Naive thymus-derived CD4-positive, alpha-beta T cell (primary cell): ENCODE measurements at regions not wholly inside any gene's neighbourhood (a gene's known extent, or its start where the extent isn't known, plus 50 kb on each side); places are given as distances from the start of the nearest gene placed in this dataset.
"Not testable (repeated sequence)": the region's sequence is repeated elsewhere in the genome, so short reads cannot be mapped to it uniquely, and the experiment has no call there.

ENCODE experiments used
- ATAC-seq: fragments of 150-1000 bp; cut with Tn5 transposase; 2 replicates; pipeline ENCODE4 v1.10.0; 2021; ENCODE audit warnings: mild to moderate bottlenecking, moderate library complexity
- CTCF ChIA-PET: fragments of 350-600 bp; sonication (Branson Sonifier 250); formaldehyde crosslinking; loops from one replicate; lab custom pipeline; 2021; ENCODE audit warnings: antibody characterized with exemption; lab: Charles Lee
- POLR2A ChIA-PET: fragments of 350-600 bp; sonication (Branson Sonifier 250); formaldehyde crosslinking; loops from one replicate; lab custom pipeline; 2021; ENCODE audit warnings: antibody characterized with exemption, inconsistent platforms; lab: Charles Lee
- DNase-seq, 9 donors: peaks; one replicate each; pipeline versions ENCODE4 v3.0.0 to v3.0.0-alpha.2; 2020 to 2022; ENCODE audit warnings: mixed read lengths in 1 of 9
- H3K27ac ChIP-seq: one replicate; pipeline ENCODE4 v1.7.0; 2013; ENCODE audit warnings: mild to moderate bottlenecking, low read depth, low read length, moderate library complexity
- H3K27me3 ChIP-seq, 2 donors: one replicate each; pipeline ENCODE4 v1.7.0; 2013; ENCODE audit warnings: low read length in 2 of 2, mild to moderate bottlenecking in 2 of 2, moderate library complexity in 2 of 2; ENCODE audit not compliant: control insufficient read depth in 2 of 2, insufficient read depth in 2 of 2
- H3K36me3 ChIP-seq, 3 experiments: 1 replicate in 2 of 3; 2 replicates in 1 of 3; pipeline ENCODE4 v1.7.0; 2013; ENCODE audit warnings: low read length in 3 of 3, mild to moderate bottlenecking in 3 of 3, moderate library complexity in 1 of 3; ENCODE audit not compliant: insufficient read depth in 3 of 3, control insufficient read depth in 2 of 3
- H3K4me1 ChIP-seq, 2 donors: one replicate each; pipeline ENCODE4 v1.7.0; 2013; ENCODE audit warnings: low read length in 2 of 2, mild to moderate bottlenecking in 2 of 2, moderate library complexity in 1 of 2; ENCODE audit not compliant: control insufficient read depth in 2 of 2, insufficient read depth in 2 of 2
- H3K4me3 ChIP-seq: 2 replicates; pipeline ENCODE4 v1.7.0; 2013; ENCODE audit warnings: mild to moderate bottlenecking, low read length
- H3K9me3 ChIP-seq, 3 experiments: 1 replicate in 2 of 3; 2 replicates in 1 of 3; pipeline ENCODE4 v1.7.0; 2013; ENCODE audit warnings: low read length in 3 of 3; ENCODE audit not compliant: control insufficient read depth in 2 of 3
- H3K27ac Mint-ChIP-seq, 9 donors: one replicate each; pipeline ENCODE4 v1.8.0; 2020 to 2022; ENCODE audit warnings: mixed read lengths in 9 of 9, mild to moderate bottlenecking in 8 of 9, moderate library complexity in 5 of 9, inconsistent platforms in 2 of 9
- H3K27me3 Mint-ChIP-seq, 5 donors: one replicate each; pipeline ENCODE4 v1.8.0; 2021 to 2022; ENCODE audit warnings: mixed read lengths in 5 of 5, mild to moderate bottlenecking in 1 of 5
- H3K36me3 Mint-ChIP-seq, 5 donors: one replicate each; pipeline ENCODE4 v1.8.0; 2020 to 2022; ENCODE audit warnings: mixed read lengths in 5 of 5, mild to moderate bottlenecking in 3 of 5, inconsistent platforms in 1 of 5
- H3K4me1 Mint-ChIP-seq, 7 donors: one replicate each; pipeline ENCODE4 v1.8.0; 2020 to 2022; ENCODE audit warnings: mixed read lengths in 7 of 7, mild to moderate bottlenecking in 3 of 7, inconsistent platforms in 1 of 7
- H3K4me3 Mint-ChIP-seq, 10 donors: one replicate each; pipeline ENCODE4 v1.8.0; 2020 to 2022; ENCODE audit warnings: mild to moderate bottlenecking in 10 of 10, mixed read lengths in 10 of 10, moderate library complexity in 6 of 10, inconsistent platforms in 2 of 10
- H3K9me3 Mint-ChIP-seq, 11 donors: one replicate each; pipeline ENCODE4 v1.8.0; 2020 to 2022; ENCODE audit warnings: mixed read lengths in 11 of 11, mild to moderate bottlenecking in 4 of 11, inconsistent platforms in 1 of 11, moderate library complexity in 1 of 11
- intact Hi-C, 2 donors: fragments of 100-400 bp; cut with micrococcal nuclease; formaldehyde crosslinking; loops; one replicate each; pipeline ENCODE4 v1.15.1; 2023

DNA sequence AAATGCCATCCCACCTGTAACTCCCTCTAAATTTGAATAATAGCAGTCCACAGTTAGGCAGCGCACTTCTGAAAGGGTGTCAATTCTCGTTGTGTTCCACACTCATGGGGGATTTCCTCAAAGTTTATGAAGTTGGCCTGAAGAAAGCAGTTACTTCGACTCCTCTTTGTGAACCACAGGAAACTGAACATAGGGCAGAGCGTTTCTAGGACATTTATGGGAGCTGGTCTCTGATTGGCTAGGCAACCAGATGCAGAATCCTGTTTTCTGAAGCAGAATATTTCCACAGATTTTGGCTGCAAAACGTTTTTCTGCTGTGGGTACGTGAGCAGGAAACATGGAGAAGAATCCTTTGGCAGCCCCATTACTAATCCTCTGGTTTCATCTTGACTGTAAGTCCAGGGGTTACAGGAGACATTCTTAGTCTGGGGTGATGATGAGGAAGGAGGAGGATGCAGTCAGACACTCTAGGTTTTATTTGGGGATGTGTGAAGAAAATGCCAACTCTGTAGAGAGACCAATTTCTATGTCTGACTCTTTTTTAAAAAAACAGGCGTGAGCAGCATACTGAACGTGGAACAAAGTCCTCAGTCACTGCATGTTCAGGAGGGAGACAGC lies 431.5 kb upstream of the OR4E1 start:
- POLR2A ChIA-PET: interaction anchor here (0.8 to 1.1 kb wide), 4 partner anchors 9 to 451 kb away, joined by 3 to 4 read pairs (median 4); no protein-coding TSS in a partner anchor

DNA sequence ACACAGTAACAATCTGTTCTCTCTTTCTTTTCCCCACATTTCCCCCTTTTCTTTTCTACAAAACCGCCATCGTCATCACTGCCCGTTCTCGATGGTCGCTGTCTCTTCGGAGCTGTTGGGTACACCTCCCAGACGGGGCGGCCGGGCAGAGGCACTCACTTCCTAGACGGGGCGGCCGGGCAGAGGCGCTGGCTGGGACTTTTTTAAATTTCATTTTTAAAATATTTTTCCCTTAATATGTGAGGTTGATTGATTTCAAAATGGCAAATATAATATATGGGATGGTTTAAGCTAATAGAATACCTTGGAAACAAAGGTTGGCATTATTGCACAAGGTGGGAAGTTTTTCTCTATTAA lies 427.1 kb upstream of the OR4E1 start:
- H3K4me1 Mint-ChIP-seq: peaks cover 1 to 62% (median 52%) of the 10 kb centered on the region in 7 donors

More for the DNA sequence above, 431.5 kb upstream of the OR4E1 start:
- H3K27ac ChIP-seq: no peak overlapping the region
- intact Hi-C loops: loop anchor here in 1 of 2 donors (5.0 kb wide), 1 partner anchor 33 kb away; no protein-coding TSS in a partner anchor
- DNase-seq: peak in 1 of 9 donors; percentile 15
- Mint-ChIP-seq H3K27me3 (no peaks in the 10 kb centered on the region), H3K9me3 (no peaks in the 10 kb centered on the region), H3K36me3 (no peaks in the 10 kb centered on the region), H3K4me3 (peak overlapping the region; percentile 38 to 78 (median 68)), H3K27ac (peak overlapping the region; percentile 55 to 87 (median 77)), H3K4me1 (peaks cover 0 to 39% (median 20%) of the 10 kb centered on the region in 7 donors)
- no peaks in the 10 kb centered on the region for H3K27me3 ChIP-seq
- peaks cover 0 to 4% of the 10 kb centered on the region in 2 donors for H3K4me1 ChIP-seq
- H3K36me3 ChIP-seq: no peaks in the 10 kb centered on the region
- CTCF ChIA-PET: no interaction called here
- H3K4me3 ChIP-seq: no peak overlapping the region
- ATAC-seq: peak; percentile 10
- no peaks in the 10 kb centered on the region for H3K9me3 ChIP-seq

DNA sequence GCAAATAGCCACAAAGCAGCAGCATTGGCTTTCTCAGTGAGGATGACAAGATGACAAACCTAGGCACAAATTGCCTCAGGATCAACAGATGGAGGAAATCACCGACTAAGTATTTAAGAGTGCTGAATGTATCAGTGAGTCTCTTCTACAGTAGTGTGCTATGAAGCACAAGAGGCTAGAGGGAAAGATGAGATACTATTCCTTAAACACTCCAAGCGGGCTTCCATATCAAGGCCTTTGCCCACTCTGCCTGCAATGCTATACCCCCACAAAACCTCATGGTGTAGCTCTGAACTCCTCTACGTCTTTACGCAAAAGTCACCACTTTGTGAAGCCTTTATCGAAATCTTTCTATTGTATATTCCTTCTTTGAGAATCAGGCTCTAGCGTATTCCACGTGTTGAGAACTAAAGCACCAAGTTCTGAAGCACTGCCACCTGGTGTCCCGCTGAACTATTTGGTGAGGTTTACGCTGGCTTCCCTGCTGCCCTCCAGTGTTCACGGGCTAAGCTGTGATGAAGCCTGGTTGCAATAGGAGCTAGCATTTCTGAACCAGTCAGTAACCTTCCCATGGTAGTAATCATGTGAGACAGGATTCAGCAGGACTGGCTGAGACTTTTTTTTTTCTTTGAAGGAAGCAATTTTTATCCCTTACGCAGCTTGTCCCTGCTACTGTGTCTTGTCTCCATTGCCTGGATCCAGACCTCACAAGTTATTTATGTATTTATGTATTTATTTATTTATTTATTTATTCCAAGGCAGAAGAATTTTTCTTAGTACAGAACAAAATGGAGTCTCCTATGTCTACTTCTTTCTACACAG lies 426.5 kb upstream of the OR4E1 start:
- H3K9me3 Mint-ChIP-seq: no peaks in the 10 kb centered on the region
- DNase-seq (peak in 8 of 9 donors; percentile 31 to 74 (median 56)), ATAC-seq (peak; percentile 83)
- Histone ChIP-seq H3K27me3 (no peaks in the 10 kb centered on the region), H3K9me3 (no peaks in the 10 kb centered on the region), H3K36me3 (no peaks in the 10 kb centered on the region), H3K27ac (no peak overlapping the region), H3K4me1 (peaks cover 3 to 29% of the 10 kb centered on the region in 2 donors), H3K4me3 (no peak overlapping the region)
- no peaks in the 10 kb centered on the region for H3K27me3 Mint-ChIP-seq
- ChIA-PET CTCF (interaction anchor here (0.6 to 2.2 kb wide), 18 partner anchors 13 to 1032 kb away, joined by 3 to 16 read pairs (median 6); no protein-coding TSS in a partner anchor), POLR2A (interaction anchor here (0.6 to 1.6 kb wide), 5 partner anchors 16 to 815 kb away, joined by 3 to 11 read pairs (median 3); no protein-coding TSS in a partner anchor)
- peaks cover 1 to 62% (median 48%) of the 10 kb centered on the region in 7 donors for H3K4me1 Mint-ChIP-seq
- no peaks in the 10 kb centered on the region for H3K36me3 Mint-ChIP-seq
- H3K27ac Mint-ChIP-seq: peak overlapping the region in 2 of 9 donors; percentile 25 to 49
- H3K4me3 Mint-ChIP-seq: peak overlapping the region in 3 of 10 donors; percentile 47 to 53 (median 48)
- intact Hi-C loops: loop anchor here (1.0 to 5.0 kb wide), 6 partner anchors 16 to 183 kb away; no protein-coding TSS in a partner anchor

More for the DNA sequence above, 427.1 kb upstream of the OR4E1 start:
- POLR2A ChIA-PET: interaction anchor here (0.6 to 1.6 kb wide), 3 partner anchors 16 to 54 kb away, joined by 3 to 11 read pairs (median 3); no protein-coding TSS in a partner anchor
- not testable (repeated sequence) for H3K27me3 Mint-ChIP-seq, H3K27ac ChIP-seq, H3K27me3 ChIP-seq, H3K4me3 Mint-ChIP-seq, H3K36me3 ChIP-seq, H3K9me3 Mint-ChIP-seq, H3K4me3 ChIP-seq, ATAC-seq, H3K36me3 Mint-ChIP-seq, H3K27ac Mint-ChIP-seq, DNase-seq, H3K9me3 ChIP-seq
- CTCF ChIA-PET: interaction anchor here (0.6 to 2.2 kb wide), 15 partner anchors 13 to 1032 kb away, joined by 3 to 16 read pairs (median 5); no protein-coding TSS in a partner anchor
- H3K4me1 ChIP-seq: peaks cover 3 to 29% of the 10 kb centered on the region in 2 donors
- intact Hi-C loops: loop anchor here (1.0 to 5.0 kb wide), 5 partner anchors 16 to 183 kb away; no protein-coding TSS in a partner anchor

DNA sequence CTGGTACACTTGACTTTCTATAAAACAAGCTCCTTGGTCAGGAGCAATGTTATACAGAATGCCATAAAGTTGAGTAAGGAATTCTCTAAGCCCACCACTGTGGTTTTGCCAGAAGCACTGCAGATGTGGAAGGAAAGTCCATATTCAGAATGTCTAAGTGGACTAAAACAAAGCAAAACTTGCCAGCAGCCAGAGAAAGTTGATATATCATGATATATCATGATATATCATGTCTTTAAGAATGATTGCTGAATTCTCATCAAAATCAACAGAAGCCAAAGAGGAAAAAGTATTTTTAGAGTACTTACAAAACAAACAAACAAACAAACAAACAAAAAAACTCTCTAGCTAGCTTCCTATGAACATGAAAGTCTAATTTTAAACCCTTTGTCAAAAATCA lies 424.8 kb upstream of the OR4E1 start:
- peak overlapping the region in 3 of 10 donors; percentile 87 to 90 (median 88) for H3K4me3 Mint-ChIP-seq
- H3K4me3 ChIP-seq: no peak overlapping the region

DNA sequence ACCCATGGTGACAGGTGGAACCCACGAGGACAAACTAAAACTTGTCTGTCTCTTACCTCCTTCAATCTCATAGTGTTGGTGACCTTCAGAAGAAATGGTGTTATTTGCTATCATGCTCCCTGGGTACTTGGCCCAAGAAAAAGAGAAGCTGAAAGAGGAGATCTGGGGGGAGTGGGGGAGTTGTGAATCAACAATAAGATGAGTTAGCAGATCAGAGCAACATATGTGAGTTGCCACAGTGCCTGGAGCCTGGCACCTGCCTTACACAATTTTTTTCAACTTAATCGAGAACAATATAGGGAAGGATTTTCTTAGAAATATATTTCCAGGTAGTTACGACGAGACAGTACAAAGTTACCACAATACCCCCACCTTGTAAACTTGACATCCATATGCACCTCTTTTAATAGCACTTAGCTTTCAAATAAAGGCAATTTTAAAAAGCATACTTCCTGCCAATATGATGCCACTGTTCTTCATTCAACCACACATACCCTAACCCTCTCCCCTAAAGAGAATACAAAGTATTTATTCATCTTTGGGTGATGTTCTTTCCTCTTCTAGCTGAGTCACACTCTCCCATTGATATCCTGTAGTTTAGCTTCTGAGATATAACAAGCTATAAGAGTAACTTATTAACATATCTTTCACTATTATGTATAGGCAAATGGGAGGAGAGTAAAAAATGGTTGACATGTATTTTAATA lies 424.1 kb upstream of the OR4E1 start:
- DNase-seq (no peak), ATAC-seq (peak; percentile 14)
- intact Hi-C loops: loop anchor here in 1 of 2 donors (5.0 kb wide), 1 partner anchor 95 kb away; no protein-coding TSS in a partner anchor
- no peaks in the 10 kb centered on the region for H3K27me3 ChIP-seq
- peaks cover 1 to 72% (median 58%) of the 10 kb centered on the region in 7 donors for H3K4me1 Mint-ChIP-seq
- H3K36me3 ChIP-seq: no peaks in the 10 kb centered on the region
- peak overlapping the region; percentile 46 for H3K27ac ChIP-seq
- ChIA-PET CTCF (interaction anchor here (0.8 to 1.8 kb wide), 7 partner anchors 11 to 51 kb away, joined by 3 to 8 read pairs (median 4); no protein-coding TSS in a partner anchor), POLR2A (interaction anchor here (0.6 to 2.4 kb wide), 6 partner anchors 9 to 27 kb away, joined by 3 to 11 read pairs (median 4); no protein-coding TSS in a partner anchor)
- peaks cover 3 to 32% of the 10 kb centered on the region in 2 donors for H3K4me1 ChIP-seq
- H3K27me3 Mint-ChIP-seq: no peaks in the 10 kb centered on the region
- H3K4me3 Mint-ChIP-seq: peak overlapping the region in 9 of 10 donors; percentile 25 to 90 (median 59)
- H3K27ac Mint-ChIP-seq: peak overlapping the region; percentile 70 to 94 (median 88)
- H3K9me3 ChIP-seq: no peaks in the 10 kb centered on the region
- H3K9me3 Mint-ChIP-seq: no peaks in the 10 kb centered on the region
- no peaks in the 10 kb centered on the region for H3K36me3 Mint-ChIP-seq
- no peak overlapping the region for H3K4me3 ChIP-seq

More for the DNA sequence above, 424.8 kb upstream of the OR4E1 start:
- no peak for DNase-seq
- H3K27ac Mint-ChIP-seq: peak overlapping the region in 8 of 9 donors; percentile 70 to 94 (median 87)
- ATAC-seq: no peak
- H3K27me3 Mint-ChIP-seq: no peaks in the 10 kb centered on the region
- H3K36me3 Mint-ChIP-seq: no peaks in the 10 kb centered on the region
- no peaks in the 10 kb centered on the region for H3K36me3 ChIP-seq
- CTCF ChIA-PET: interaction anchor here (0.8 to 2.2 kb wide), 9 partner anchors 11 to 51 kb away, joined by 3 to 9 read pairs (median 4); no protein-coding TSS in a partner anchor
- no peaks in the 10 kb centered on the region for H3K9me3 Mint-ChIP-seq
- peaks cover 3 to 32% of the 10 kb centered on the region in 2 donors for H3K4me1 ChIP-seq
- peaks cover 1 to 70% (median 53%) of the 10 kb centered on the region in 7 donors for H3K4me1 Mint-ChIP-seq
- no peaks in the 10 kb centered on the region for H3K9me3 ChIP-seq
- peak overlapping the region; percentile 14 for H3K27ac ChIP-seq
- intact Hi-C loops: loop anchor here in 1 of 2 donors (5.0 kb wide), 1 partner anchor 96 kb away; no protein-coding TSS in a partner anchor
- POLR2A ChIA-PET: interaction anchor here (0.7 to 2.4 kb wide), 5 partner anchors 12 to 997 kb away, joined by 3 to 11 read pairs (median 5); partner anchors contain the start of genes ACIN1 and C14orf119
- no peaks in the 10 kb centered on the region for H3K27me3 ChIP-seq
